ENCODE measurements at regions not wholly inside any gene's neighbourhood (a gene's known extent, or its start where the extent isn't known, plus 50 kb on each side); places are given as distances from the start of the nearest gene placed in this dataset.
"Not testable (repeated sequence)": the region's sequence is repeated elsewhere in the genome, so short reads cannot be mapped to it uniquely, and the experiment has no call there.

DNA sequence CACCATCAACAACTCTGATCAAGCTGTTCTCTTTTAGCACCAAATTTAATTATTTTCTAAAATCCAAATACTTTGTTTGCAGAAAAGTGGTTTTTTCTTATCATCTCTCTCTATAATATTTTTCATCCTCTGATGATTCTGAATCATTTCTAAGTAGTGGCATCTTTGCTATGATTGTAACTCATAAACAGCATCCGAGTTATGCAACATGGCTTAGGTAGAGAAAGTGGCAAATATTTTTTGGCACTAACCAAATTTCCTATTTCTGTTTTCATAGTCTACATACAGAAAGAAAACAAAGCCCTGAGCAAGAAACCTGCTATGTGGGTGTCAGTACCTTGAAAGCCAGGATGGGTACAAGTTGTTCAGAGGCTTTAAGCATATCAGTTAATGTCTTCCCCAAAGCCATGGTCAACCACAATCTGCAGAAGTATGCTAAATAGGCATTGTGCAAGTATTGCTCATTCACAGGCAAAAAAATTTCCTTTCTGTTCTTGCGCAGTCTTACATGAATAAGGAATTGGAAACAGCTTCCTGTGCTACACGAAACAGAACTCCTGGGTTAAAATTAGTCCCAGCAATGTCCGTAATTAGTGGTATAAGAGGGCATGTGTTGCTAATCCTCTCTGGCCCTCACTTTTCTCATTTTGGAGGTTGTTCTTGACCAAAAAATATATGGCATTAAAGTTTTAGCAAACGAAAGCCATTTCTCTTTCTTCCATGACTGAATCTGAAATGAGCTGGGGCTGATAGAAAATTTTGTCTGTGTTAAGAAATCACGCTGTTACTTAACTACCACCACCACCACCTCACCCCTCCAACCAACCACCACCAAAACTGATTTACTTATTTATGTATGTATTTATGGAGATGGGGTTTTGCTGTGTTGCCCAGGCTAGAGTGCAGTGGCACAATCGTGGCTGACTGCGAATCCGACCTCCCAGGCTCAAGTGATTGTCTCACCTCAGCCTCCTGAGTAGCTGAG, 325.6 kb upstream of the MAGI2 start:
- H3K9me3 Mint-ChIP-seq: no peaks in the 10 kb centered on the region
- no peak overlapping the region for H3K27ac Mint-ChIP-seq
- no peak overlapping the region for H3K4me3 Mint-ChIP-seq
- no peaks in the 10 kb centered on the region for H3K36me3 Mint-ChIP-seq (ENCODE audit: low read depth)
- no peaks in the 10 kb centered on the region for H3K27me3 Mint-ChIP-seq
- no peaks in the 10 kb centered on the region for H3K4me1 Mint-ChIP-seq (ENCODE audit: low read depth)

DNA sequence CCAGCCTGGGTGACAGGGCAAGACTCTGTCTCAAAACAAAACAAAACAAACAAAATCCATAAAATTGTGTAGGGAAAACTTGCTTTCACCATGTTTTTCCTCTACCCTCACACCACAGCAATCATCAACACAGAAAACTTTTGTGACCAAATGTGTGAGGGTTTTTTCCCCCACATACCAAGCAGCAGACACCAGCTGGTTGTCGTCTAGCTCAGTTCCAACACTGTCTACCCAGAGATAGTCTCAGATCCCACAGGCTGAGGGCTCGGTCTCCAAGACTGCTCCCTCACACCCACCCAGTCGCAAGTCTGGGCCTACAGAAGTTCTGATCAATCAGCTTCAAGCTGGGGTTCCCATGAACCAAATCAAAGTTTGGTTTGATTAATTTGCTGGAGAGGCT, 322.4 kb upstream of the MAGI2 start:
- no peaks in the 10 kb centered on the region for H3K9me3 Mint-ChIP-seq
- no peak overlapping the region for H3K27ac Mint-ChIP-seq
- no peaks in the 10 kb centered on the region for H3K4me1 Mint-ChIP-seq (ENCODE audit: low read depth)
- H3K27me3 Mint-ChIP-seq: no peaks in the 10 kb centered on the region
- H3K4me3 Mint-ChIP-seq: no peak overlapping the region
- H3K36me3 Mint-ChIP-seq (ENCODE audit: low read depth): no peaks in the 10 kb centered on the region

DNA sequence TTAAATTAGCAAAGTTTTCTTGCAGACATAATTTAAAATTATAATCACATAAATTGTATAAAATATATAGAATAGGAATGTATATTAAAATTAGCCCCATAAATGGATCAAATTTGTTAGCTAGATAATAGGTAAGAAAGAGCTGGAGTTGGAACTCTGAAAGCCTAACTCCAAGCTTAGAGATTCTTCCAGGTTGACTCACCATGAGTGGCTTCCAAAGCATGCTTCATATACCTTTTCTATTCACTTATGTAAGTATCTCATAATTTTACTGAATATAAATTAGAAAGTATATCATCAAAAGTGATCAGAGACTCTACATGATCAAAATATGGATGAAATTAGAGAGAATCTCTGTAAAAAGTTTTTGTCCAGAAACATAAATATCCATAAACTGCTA, 320.7 kb upstream of the MAGI2 start:
- Mint-ChIP-seq H3K27ac (no peak overlapping the region), H3K9me3 (no peaks in the 10 kb centered on the region), H3K4me1 (ENCODE audit: low read depth) (no peaks in the 10 kb centered on the region), H3K27me3 (no peaks in the 10 kb centered on the region), H3K36me3 (ENCODE audit: low read depth) (no peaks in the 10 kb centered on the region), H3K4me3 (no peak overlapping the region)

DNA sequence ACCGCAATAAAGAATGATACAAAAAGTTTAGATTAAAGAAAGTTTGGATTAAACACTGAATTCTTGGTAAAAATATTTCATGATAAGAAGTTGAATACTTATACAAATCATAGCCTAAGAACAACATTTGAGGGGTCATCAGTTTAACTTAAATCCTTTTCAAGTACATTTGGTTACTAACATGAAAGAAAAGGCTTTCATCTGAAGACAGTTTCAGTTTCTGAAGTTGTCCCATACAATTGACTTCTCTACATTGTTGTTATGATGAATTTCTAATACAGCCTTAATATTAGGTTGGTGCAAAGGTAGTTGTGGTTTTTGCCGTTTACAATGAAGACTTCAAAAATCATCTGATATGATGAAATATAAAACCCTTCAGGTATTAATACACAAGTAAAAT, 317.5 kb upstream of the MAGI2 start:
- Mint-ChIP-seq H3K27ac (no peak overlapping the region), H3K4me1 (ENCODE audit: low read depth) (no peaks in the 10 kb centered on the region), H3K36me3 (ENCODE audit: low read depth) (no peaks in the 10 kb centered on the region), H3K27me3 (no peaks in the 10 kb centered on the region), H3K9me3 (no peaks in the 10 kb centered on the region), H3K4me3 (no peak overlapping the region)

DNA sequence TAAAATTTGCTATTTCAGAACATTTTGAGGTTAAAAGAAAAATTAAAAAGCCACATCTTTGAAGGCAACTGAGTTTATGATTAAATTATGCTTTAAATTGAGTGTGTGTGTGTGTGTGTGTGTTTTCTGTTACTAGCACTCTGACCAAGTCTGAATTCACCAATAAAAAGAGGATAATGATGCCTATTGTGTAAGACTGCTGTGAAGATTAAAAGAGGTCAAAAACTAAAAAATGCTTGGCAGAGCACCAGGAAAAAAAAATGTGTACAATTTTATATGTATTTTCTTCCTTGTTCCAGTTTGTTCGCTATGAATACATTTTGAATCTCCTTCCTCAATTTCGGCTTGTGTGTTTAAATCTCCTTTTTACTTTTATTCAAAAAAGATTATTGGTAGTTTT, 316.6 kb upstream of the MAGI2 start:
- Mint-ChIP-seq H3K4me3 (no peak overlapping the region), H3K27me3 (no peaks in the 10 kb centered on the region), H3K27ac (no peak overlapping the region), H3K9me3 (no peaks in the 10 kb centered on the region), H3K36me3 (ENCODE audit: low read depth) (no peaks in the 10 kb centered on the region), H3K4me1 (ENCODE audit: low read depth) (no peaks in the 10 kb centered on the region)

DNA sequence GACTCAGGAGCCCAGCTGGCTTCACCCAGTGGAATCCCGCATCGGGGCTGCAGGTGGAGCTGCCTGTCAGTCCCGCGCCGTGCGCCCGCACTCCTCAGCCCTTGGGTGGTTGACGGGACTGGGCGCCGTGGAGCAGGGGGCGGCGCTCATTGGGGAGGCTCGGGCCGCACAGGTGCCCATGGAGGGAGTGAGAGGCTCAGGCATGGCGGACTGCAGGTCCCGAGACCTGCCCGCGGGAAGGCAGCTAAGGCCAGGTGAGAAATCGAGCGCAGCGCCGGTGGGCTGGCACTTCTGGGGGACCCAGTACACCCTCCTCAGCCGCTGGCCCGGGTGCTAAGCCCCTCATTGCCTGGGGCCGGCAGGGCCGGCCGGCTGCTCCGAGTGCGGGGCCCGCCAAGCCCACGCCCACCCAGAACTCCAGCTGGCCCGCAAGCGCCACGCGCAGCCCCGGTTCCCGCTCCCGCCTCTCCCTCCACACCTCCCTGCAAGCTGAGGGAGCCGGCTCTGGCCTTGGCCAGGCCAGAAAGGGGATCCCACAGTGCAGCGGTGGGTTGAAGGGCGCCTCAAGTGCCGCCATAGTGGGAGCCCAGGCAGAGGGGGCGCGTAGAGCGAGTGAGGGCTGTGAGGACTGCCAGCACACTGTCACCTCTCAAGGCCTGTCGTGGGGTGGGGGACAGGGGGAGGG, 314.6 kb upstream of the MAGI2 start:
- not testable (repeated sequence) for H3K4me3 Mint-ChIP-seq, H3K27ac Mint-ChIP-seq, H3K9me3 Mint-ChIP-seq

DNA sequence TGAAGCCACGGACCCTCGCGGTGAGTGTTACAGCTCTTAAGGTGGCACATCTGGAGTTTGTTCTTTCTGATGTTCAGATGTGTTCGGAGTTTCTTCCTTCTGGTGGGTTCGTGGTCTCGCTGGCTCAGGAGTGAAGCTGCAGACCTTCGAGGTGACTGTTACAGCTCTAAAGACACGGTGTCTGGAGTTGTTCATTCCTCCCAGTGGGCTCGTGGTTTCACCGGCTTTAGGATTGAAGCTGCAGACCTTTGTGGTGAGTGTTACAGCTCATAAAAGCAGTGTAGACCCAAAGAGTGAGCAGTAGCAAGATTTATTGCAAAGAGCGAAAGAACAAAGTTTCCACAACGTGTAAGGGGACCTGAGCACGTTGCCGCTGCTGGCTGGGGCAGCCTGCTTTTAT, 313.7 kb upstream of the MAGI2 start:
- H3K27ac Mint-ChIP-seq; H3K4me3 Mint-ChIP-seq; H3K9me3 Mint-ChIP-seq; H3K36me3 Mint-ChIP-seq (ENCODE audit: low read depth); H3K4me1 Mint-ChIP-seq (ENCODE audit: low read depth); H3K27me3 Mint-ChIP-seq: not testable (repeated sequence)

More for the DNA sequence above, 314.6 kb upstream of the MAGI2 start:
- not testable (repeated sequence) for H3K4me1 Mint-ChIP-seq (ENCODE audit: low read depth); H3K27me3 Mint-ChIP-seq; H3K36me3 Mint-ChIP-seq (ENCODE audit: low read depth)

DNA sequence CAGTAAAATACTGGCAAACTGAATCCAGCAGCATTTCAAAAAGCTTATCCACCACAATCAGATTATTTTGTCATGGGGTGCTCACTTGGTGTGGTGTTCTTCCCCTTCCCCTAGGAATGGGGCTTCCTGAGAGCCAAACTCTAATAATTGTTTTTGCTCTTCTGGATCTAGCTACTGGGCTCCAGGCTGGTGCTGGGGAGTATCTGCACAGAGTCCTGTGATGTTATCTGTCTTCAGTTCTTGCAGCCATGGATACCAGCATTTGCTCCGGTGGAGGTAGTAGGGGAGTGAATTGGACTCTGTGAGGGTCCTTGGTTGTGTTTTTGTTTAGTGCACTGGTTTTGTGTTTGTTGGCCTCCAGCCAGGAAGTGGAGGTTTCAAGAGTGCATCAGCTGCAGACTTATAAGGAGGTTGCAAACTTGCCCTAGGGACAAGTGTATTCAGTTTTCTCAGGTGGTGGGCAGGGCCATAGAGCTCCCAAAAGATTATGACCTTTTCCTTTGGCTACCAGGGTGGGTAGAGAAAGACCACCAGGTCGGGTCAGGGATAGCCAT, 308.5 kb upstream of the MAGI2 start:
- Mint-ChIP-seq H3K4me1 (ENCODE audit: low read depth) (no peaks in the 10 kb centered on the region), H3K27me3 (no peaks in the 10 kb centered on the region), H3K4me3 (no peak overlapping the region)

DNA sequence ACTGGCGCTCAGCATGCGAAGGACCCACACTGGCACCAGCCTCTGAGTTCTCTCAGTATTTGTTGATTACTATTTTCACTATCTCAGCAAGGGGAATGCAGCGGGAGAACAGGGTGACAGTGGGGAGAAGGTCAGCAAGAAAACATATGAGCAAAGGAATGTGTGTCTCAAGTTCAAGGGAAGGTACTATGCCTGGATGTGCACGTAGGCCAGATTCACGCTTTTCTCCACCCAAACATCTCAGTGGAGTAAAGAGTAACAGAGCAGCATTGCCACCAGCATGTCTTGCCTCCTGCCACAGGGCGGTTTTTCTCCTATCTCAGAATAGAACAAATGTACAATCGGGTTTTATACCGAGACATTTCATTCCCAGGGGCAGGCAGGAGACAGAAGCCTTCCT, 297.5 kb upstream of the MAGI2 start:
- H3K4me1 Mint-ChIP-seq (ENCODE audit: low read depth); H3K27ac Mint-ChIP-seq; H3K4me3 Mint-ChIP-seq; H3K9me3 Mint-ChIP-seq; H3K36me3 Mint-ChIP-seq (ENCODE audit: low read depth); H3K27me3 Mint-ChIP-seq: not testable (repeated sequence)

More for the DNA sequence above, 308.5 kb upstream of the MAGI2 start:
- H3K36me3 Mint-ChIP-seq (ENCODE audit: low read depth): no peaks in the 10 kb centered on the region
- peaks cover 10% of the 10 kb centered on the region for H3K9me3 Mint-ChIP-seq
- H3K27ac Mint-ChIP-seq: no peak overlapping the region

DNA sequence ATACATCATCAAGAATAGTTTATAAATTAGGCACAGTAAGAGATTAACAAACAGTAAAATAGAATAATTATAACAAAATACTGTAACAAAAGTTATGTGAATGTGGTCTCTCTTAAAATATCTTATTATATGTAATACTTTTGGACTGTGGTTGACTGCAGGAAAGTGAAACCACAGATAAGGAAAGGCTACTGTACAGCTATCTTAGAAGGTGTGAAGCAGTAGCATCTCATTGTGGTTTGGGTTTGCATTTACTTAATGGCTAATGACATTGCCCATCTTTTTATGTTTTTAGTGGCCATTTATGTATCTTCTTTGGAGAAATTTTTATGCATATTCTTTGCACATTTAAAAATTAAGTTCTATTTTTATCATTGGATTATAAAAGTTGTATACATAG, 296.4 kb upstream of the MAGI2 start:
- H3K9me3 Mint-ChIP-seq: peaks cover 4% of the 10 kb centered on the region
- no peaks in the 10 kb centered on the region for H3K36me3 Mint-ChIP-seq (ENCODE audit: low read depth)
- H3K27me3 Mint-ChIP-seq: no peaks in the 10 kb centered on the region
- no peaks in the 10 kb centered on the region for H3K4me1 Mint-ChIP-seq (ENCODE audit: low read depth)
- H3K27ac Mint-ChIP-seq: no peak overlapping the region
- H3K4me3 Mint-ChIP-seq: no peak overlapping the region

DNA sequence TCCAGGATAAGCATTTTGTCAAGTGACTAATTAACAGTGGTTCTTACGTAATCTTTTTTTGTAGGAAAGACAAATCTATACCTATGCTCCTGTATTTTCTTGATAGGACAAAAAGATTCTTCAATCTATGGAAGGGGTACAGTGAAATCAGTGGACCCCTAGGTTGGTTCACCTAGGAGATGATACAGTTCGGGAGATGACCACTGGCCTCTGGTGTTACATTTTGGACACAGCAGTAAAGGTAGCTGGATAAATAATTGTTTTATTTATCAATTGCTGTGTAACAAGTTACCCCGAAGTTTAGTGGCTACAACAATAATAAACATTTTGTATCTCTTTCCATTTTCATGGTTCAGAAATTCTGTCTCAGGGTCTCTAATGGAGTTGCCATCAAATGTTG, 288.2 kb upstream of the MAGI2 start:
- Mint-ChIP-seq H3K27me3 (no peaks in the 10 kb centered on the region), H3K4me3 (no peak overlapping the region), H3K36me3 (ENCODE audit: low read depth) (no peaks in the 10 kb centered on the region), H3K27ac (no peak overlapping the region), H3K9me3 (no peaks in the 10 kb centered on the region), H3K4me1 (ENCODE audit: low read depth) (no peaks in the 10 kb centered on the region)

DNA sequence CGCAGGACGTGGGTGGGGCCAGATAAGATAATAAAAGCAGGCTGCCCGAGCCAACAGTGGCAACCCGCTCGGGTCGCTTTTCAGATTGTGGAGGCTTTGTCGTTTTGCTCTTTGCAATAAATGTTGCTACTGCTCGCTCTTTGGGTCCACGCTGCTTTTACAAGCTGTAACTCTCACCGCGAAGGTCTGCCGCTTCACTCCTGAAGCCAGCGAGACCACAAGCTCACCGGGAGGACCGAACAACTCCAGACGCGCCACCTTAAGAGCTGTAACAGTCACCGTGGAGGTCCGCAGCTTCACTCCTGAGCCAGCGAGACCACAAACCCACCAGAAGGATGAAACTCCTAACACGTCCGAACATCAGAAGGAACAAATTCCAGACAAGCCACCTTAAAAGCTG, 286.6 kb upstream of the MAGI2 start:
- Mint-ChIP-seq H3K4me3 (no peak overlapping the region), H3K27ac (no peak overlapping the region), H3K4me1 (ENCODE audit: low read depth) (no peaks in the 10 kb centered on the region), H3K9me3 (no peaks in the 10 kb centered on the region), H3K27me3 (no peaks in the 10 kb centered on the region), H3K36me3 (ENCODE audit: low read depth) (no peaks in the 10 kb centered on the region)

DNA sequence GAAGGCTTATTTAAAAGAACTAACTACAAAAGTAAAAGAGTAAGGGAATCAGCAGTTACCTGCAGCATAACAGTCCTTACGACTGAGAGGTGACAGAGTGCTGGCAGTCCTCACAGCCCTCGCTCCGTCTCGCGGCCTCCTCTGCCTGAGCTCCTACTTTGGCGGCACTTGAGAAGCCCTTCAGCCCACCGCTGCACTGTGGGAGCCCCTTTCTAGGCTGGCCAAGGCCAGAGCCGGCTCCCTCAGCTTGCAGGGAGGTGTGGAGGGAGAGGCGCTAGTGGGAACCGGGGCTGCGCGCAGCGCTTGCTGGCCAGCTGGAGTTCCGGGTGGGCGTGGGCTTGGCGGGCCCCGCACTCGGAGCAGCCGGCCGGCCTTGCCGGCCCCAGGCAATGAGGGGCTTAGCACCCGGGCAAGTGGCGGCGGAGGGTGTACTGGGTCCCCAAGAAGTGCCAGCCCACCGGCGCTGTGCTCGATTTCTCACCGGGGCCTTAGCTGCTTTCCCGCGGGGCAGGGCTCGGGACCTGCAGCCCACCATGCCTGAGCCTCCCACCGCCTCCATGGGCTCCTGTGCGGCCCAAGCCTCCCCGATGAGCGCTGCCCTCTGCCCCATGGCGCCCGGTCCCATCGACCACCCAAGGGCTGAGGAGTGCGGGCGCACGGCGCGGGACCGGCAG, 285.7 kb upstream of the MAGI2 start:
- H3K4me1 Mint-ChIP-seq (ENCODE audit: low read depth); H3K36me3 Mint-ChIP-seq (ENCODE audit: low read depth); H3K27me3 Mint-ChIP-seq; H3K4me3 Mint-ChIP-seq; H3K27ac Mint-ChIP-seq; H3K9me3 Mint-ChIP-seq: not testable (repeated sequence)

DNA sequence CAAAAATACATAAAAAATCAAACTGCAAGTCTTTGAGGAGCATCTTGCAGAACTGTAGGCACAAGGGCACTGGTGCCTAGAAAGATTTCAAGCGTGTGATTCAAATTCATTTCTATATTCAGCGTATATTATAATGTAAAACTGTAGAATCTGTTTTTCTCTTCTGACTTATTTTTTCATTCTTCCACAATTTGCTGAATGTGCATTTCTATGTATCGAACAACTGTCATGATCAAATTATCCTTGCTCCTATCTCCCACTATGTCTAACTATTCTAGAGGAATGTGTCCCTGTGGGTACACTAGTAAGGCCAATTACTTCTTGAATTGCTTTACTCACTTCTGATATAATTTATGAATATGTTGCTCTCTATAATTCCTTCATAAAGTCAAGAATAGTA, 283.0 kb upstream of the MAGI2 start:
- H3K9me3 Mint-ChIP-seq: peaks cover 21% of the 10 kb centered on the region
- no peaks in the 10 kb centered on the region for H3K36me3 Mint-ChIP-seq (ENCODE audit: low read depth)
- no peaks in the 10 kb centered on the region for H3K27me3 Mint-ChIP-seq
- no peaks in the 10 kb centered on the region for H3K4me1 Mint-ChIP-seq (ENCODE audit: low read depth)
- no peak overlapping the region for H3K4me3 Mint-ChIP-seq
- no peak overlapping the region for H3K27ac Mint-ChIP-seq

DNA sequence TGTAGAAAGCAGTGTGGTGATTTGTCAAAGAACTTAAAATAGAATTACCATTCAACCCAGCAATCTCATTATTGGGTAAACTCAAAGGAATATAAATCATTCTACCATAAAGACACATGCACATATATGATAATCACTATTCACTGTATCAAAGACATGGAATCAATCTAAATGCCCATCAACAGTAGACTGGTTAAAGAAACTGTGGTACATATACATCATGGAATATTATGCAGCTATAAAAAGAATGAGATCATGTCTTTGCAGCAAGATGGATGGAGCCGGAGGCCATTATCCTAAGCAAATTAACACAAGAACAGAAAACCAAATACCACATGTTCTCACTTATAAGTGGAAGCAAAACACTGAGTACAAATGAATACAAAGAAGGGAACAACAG, 281.5 kb upstream of the MAGI2 start:
- H3K4me3 Mint-ChIP-seq: no peak overlapping the region
- peaks cover 22% of the 10 kb centered on the region for H3K9me3 Mint-ChIP-seq
- H3K27ac Mint-ChIP-seq: no peak overlapping the region
- no peaks in the 10 kb centered on the region for H3K36me3 Mint-ChIP-seq (ENCODE audit: low read depth)
- H3K27me3 Mint-ChIP-seq: no peaks in the 10 kb centered on the region
- no peaks in the 10 kb centered on the region for H3K4me1 Mint-ChIP-seq (ENCODE audit: low read depth)
